T-helper 2 cell (primary cell): ENCODE measurements at regions not wholly inside any gene's neighbourhood (a gene's known extent, or its start where the extent isn't known, plus 50 kb on each side); places are given as distances from the start of the nearest gene placed in this dataset.
"Not testable (repeated sequence)": the region's sequence is repeated elsewhere in the genome, so short reads cannot be mapped to it uniquely, and the experiment has no call there.

Experiments
- DNase-seq, 5 experiments: peaks; one replicate each; pipeline versions ENCODE4 v3.0.0 to v3.0.0-alpha.2; 2012 to 2022

DNA sequence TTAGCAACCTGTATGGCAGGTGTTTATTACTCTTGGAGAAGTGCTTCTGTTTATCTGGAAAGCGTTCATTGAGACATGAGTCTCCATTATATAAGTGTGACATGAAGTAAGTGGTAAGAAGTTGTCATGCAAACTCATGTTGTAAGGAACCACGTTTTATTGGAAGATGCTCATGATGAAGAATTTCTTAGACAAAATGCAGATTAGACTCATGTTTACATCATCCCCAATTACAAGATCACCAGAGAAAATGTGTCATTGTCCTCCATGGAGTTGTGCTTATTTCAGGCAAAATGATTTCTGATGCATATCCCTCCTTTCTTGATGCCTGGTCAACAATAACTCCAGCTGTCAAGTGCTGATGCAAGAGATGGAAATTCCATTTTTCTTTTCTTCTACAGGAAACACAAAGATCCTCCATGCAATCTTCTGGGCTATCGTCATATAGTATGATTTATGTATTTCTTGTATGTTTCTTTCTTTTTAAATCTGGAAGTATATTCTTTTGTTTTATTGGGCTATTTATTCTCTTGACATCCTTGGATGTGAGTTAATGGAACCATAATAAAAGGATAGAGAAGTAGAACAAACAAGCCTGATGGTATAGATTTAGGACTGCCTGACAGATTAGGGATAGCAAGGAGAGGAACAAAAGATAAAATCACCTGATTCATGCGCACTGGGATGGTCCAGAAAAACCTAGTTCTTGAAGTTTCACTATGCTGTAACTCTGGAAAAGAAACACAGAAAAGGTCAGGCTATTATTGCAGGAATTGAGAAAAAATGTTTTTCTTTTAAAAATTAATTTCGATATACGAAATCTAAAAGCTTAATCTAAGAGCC lies 50.7 kb upstream of the DIAPH3 start:
- no peak for DNase-seq

DNA sequence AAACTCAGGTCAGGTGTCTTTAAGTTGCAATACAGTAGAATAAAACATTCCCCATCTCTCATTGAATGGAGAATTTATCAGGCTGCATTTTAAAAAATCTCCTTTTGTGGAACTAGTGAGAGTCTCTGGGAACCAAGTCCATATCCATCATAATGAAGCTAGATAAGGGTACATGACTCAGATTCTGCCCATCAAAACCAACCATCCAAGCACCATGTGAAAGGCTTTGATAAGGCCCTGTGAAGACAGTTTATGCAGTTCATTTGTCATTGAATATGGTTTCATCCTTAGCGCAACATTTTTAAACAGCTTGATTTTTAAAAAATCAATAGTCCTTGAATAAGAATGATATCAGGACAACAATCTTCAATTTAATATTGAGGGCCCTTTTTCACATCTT lies 56.3 kb upstream of the DIAPH3 start:
- no peak for DNase-seq

DNA sequence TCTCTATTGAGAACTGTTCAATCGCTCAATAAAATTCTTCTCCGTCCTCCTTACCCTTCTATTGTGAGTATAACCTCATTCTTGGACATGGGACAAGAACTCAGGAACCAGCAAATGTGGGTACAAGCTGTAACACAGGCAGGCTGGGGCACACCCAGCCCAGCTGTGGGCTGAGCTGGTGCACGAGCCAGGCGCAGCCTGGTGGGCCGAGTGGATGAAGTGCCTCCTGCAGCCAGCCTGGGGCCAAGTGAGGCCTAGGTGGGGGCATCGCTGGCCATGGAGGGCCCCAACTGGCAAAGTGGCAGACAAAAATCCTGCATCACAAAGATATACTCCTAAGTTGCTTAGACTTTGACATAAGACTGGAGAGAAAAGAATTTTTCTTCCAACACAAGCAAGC lies 57.9 kb upstream of the DIAPH3 start:
- no peak for DNase-seq

DNA sequence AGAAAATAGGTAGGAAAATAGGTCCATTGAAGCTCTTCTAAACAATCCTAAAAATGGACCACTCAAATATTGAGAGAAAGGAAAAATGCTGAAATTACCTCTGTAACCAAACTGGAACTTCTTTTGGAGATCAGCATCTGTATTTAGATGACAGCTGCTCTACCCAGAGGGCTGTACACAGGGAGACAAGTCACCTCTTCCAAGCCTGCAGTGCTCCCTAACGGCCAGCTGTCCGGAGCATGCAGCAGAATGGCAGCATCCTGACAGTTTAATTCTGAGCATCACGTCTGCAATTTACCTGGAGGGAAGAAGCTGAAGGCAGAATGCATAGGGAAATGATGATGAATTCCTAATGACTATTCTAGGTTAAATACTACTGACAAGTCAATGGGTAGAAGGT lies 62.8 kb upstream of the DIAPH3 start:
- peak in 1 of 5 experiments; percentile 38 for DNase-seq

DNA sequence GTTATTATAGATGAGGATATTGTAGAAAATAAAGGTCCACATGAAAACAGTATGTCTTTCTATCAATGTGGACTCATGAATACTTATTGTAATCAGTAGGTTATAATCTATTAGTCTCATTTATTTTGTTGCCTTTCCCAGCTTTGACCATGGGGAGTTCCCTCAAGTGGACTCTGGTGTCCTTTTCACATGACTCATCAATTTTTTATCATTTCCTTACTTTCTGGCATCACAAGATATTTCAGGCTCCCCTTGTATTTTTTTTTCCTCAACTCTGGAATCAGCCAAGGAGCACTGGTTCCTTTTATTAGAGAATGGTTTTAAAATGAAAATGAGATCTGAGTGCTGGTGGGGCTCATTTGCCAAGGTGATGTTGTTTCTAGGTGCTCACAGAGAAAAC lies 63.4 kb upstream of the DIAPH3 start:
- no peak for DNase-seq

DNA sequence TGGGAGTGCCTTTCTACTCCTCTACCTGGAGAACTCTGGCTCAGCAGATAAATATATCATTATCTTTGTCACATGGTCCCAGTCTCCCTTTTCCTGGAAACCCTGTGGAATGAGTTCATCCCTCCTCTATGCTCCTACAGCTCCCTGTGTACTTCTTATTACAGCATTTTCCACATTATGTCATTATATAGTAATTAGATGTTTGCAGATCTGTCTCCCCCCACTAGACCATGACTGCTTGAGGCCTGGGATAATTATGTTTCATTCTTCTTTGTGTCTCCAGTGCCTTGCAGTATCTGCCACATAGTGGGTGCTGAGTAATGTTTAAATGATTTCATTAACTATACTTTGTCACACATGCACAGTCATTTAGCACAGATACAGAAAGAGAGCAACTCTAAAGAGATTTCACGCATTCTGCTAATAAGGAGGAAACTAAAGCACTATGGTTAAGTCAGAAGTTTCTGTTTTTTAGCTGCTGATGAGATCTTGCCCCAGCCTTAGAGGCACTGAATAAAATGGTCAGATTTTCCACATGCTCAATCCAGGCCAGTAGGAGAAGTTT lies 66.1 kb upstream of the DIAPH3 start:
- DNase-seq = peak in 1 of 5 experiments; percentile 77

DNA sequence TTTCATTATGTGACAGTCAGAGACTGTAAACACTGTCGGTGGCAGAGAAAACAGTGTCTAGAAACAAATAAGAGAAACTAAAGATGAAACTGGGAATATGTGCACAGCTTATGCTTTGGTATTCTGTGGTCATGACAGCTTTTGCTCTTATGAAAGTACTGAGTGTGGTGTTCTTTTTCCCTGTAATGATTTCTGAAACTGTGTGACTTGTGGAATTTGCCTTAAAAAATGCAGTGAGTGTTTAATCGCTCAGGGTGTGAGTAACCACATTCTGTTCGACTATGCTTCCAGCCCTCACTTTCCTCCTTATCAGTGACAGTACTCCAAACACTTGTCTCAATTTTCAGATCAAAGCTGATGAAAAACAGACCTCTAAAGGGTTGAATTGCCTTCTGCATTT lies 66.9 kb upstream of the DIAPH3 start:
- DNase-seq = peak in 1 of 5 experiments; percentile 74

DNA sequence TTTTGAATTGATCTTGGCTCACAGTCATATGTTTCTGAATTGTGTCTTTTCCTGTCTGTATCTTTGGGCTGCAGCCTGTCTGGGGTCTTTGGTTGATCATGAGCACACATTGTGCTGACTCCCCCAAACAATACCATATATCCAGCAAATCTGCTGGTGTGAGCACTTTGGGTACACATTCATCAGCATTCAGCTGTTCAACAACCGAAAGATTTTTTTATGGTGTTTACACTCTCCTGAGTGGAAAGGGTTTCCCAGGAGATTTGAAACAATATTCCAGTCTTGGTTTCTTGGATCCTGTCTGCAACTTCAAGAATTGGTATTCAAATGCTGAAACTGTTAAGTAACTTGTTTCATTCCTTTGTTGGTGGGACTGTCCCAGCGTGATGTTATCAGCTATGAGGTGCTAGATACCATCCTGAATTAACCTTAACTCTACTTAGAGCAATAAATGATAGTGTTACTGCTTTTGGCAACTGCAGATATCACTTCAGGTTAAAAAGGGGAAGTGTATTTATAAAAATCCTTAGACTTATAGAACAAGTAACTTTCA lies 78.4 kb upstream of the DIAPH3 start:
- peak in 1 of 5 experiments; percentile 11 for DNase-seq

DNA sequence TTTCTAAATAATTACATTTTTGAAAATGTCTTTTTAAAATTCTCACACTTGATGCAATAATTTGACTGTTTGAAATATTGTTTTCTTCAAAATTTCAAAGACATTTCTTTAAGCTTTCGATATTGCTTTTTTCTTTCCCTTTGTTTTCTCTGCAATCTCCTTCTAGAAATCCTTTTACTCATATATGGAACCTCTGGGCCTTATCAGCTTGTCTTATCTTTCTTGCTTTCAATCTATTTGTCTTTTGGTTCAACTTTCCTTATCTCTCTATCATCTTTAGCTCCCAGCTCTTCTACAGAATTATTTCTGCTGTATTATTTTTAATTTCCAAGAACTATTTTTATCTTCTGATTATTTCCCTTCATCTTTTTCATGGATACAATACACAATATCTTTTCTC lies 80.7 kb upstream of the DIAPH3 start:
- peak in 1 of 5 experiments; percentile 84 for DNase-seq

DNA sequence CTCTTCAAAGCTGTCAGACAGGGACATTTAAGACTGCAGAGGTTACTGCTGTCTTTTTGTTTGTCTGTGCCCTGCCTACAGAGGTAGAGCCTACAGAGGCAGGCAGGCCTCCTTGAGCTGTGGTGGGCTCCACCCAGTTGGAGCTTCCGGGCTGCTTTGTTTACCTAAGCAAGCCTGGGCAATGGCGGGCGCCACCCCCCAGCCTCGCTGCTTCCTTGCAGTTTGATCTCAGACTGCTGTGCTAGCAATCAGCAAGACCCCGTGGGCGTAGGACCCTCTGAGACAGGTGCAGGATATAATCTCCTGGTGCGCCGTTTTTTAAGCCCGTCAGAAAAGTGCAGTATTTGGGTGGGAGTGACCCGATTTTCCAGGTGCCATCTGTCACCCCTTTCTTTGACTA lies 87.7 kb upstream of the DIAPH3 start:
- DNase-seq = not testable (repeated sequence)

DNA sequence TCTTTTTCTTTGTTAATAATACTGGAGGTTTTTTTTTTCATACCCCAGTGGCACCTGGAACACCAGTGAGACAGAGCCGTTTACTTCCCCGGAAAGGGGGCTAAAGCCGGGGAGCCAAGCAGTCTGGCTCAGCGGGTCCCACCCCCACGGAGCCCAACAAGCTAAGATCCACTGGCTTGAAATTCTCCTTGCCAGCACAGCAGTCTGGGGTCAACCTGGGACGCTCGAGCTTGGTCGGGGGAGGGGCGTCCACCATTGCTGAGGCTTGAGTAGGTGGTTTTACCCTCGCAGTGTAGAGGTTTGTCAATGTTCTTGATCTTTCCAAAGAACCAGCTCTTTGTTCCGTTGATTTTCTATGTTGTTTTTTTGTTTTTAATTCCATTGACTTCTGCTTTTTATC lies 94.6 kb upstream of the DIAPH3 start:
- no peak for DNase-seq

DNA sequence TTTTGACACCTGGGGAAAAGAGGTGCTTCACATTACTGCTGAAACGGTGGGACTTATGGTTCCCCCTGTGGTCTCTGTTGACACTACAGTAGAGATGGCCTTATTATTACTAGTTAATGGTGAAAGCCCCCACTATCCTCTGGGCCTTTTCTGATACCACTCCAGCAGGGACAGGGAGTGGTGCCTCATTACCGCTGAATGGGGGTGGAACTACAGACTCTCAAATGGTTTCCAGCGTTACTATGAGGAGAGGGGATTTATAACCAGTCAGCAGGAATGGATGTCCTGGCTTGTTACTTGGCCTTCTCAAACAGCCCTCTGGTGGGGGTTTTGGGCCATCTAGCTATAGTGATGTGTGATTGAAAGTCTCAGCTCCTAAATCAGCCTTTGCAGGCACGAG lies 96.7 kb upstream of the DIAPH3 start:
- DNase-seq = no peak

DNA sequence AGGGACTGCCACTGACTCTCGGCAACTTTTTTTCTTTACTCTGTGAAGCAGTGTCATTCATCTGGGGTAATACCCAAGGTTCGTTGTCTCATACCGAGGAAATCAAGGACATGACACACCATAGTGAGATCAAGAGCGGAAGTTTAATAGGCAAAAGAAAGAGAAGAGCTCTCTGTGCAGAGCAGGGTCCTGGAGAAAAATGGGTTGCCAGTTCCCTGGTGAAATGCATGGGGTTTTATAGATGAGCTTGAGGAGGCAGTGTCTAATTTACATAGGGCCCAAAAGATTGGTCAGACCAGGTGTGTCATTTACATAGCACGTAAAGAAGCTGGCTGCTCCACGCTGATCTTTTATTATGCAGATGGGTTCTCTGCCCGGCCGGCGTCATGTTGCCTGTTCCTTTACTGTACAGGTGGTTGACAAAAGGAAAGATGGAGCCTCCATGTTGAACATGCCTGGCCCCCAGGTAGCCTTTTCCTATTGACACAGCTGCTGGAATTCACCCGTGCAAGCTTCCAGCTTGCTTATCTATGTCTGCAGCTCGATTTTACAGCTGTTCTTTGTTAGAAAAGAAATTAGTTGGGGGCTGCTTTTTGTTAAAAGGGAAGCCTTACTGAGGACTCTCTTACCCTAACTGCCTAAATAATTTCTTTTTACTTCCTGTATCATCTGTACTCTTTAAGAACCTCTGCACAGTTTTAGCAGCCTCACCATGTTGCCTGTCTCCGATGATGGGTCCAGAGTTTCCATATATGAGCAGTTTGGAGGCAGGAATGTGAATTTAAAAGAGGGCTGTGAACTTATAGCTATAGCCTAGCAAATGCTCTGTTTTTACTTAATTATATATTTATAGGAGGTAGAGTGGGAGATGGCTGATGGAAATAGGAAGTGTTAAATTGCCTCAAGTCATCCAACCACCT lies 98.0 kb upstream of the DIAPH3 start:
- DNase-seq = no peak

DNA sequence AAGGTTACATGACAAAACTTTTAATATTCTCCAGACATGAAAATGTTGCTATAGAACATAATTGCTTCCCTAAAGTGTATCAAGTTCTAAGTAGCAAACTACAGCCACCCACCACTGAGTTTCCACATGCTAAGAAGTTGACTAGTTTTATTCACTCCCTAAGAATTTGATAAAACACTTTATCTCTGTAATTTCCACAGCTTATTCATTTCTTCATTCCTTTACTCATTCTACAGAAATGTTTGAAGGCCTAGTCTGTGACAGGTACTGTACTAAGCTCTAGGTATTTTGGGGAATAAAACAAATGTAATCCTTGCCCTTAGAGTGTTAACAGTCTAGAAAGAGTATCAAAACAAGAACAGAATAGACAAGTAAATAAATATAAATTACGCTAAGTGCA lies 101.8 kb upstream of the DIAPH3 start:
- no peak for DNase-seq

DNA sequence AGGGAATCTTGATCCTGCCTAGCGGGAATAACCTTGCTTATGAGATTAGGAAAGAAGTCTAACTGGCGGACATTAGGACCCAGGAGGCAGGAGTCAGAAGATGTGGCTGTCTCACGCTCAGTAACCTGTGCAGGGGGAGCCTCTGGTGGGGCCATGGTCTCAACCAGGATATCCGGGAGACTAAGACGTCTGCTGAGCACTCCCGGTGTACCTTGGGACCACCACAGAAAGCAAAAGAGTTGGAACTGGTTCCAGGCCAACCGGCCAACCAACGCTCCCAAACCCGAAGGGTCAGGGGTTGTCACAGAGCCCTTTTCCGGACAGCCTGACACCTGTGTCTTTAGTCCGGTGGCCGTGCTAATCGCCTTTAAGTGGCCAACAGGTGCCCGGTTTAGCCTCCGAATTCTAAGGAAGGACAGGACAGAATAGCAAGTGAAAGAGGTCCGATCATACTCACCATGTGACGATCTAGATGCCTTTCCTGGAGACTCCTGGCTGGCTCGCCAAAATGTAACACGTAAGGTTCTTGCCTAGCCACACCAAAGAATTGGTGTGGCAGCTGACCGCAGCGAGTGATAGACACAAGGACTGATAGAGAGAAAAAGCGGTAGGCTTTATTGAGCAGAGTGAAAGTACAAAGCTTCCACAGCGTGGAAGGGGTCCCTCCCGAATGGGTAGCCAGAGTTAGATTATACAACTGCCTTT lies 103.9 kb upstream of the DIAPH3 start:
- DNase-seq = peak in 2 of 5 experiments; percentile 44 to 55

DNA sequence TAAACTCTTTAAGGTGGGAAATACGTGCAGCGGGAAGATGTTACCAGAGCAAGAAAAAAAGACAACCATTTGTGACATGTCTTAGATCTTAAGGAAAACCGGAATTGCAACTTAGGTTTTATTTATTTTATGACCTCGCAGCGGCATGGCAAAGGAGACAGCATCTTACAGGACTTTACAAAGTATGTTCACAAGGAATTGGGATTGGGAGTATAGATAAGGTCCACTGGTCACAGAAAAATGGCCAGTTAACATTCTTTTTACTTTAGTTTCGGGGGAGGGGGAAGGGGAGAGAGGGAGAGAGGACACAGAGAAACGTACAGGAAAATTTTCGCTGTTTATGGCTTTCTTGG lies 104.5 kb upstream of the DIAPH3 start:
- DNase-seq = no peak

DNA sequence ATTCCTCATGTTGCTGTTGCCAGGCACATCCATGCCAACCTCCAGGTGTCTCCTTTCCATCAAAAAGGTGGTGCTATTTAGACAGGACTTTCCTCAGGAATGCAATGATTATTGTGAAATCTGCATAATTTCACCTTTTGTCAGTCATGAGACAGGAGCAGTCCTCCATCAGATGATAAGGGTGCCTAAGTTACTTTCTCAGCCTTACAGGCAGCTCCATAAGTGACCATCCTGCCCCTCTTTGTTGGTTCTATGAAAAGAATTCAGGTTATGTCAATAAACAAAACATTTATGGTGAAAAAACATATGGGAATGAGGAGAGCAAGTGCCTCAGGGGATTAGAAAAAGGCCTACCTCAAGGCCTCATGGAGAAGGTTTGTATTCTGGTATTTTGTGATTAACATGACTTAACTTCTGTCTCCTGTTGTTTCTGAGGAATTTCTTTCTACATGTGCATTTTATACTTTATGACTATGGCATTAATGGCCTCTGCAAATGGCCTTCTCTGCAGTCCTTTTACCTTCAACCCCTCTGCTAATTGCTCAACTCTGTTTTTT lies 110.3 kb upstream of the DIAPH3 start:
- no peak for DNase-seq

DNA sequence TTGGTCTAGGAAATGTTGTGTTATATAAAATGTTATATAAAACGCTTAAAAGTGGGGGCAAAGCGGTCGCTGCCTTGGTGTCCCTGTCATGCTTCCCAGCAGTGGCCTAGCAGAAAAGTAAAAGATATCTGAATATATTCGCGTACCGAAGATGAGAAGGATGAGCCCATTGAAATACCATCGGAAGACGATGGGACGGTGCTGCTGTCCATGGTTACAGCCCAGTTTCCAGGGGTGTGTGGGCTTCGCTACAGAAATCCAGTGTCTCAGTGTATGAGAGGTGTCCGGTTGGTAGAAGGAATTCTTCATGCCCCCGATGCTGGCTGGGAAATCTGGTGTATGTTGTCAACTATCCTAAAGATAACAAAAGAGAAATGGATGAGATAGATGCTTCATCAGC lies 110.9 kb upstream of the DIAPH3 start:
- DNase-seq = no peak

DNA sequence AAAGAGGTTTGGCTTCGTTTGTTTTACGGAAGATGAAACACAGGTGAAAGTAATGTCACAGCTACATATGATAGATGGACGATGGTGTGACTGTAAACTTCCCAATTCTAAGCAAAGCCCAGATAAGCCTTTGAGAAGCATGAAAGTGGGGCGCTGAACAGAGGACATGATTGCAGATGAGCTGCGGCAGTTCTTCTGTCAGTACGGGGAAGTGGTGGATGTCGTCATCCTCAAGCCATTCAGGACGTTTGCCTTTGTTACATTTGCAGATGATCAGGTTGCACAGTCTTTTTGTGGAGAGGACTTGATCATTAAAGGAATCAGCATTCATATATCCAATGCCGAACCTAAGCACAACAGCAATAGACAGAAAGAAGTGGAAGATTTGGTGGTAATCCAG lies 111.5 kb upstream of the DIAPH3 start:
- DNase-seq = no peak

DNA sequence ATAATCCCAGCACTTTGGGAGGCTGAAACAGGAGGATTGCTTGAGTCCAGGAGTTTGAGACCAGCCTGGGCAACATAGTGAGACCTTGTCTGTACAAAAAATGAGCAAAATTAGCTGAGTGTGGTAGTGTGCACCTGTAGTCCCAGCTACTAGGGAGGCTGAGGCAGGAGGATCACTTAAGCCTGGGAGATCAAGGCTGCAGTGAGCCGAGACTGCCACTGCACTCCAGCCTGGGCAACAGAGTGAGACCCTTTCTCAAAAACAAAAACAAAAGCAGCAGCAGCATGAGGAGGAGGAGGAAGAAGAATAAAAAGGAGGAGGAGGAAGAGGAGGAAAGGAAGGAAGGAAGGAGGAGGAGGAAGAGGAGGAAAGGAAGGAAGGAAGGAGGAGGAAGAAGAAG lies 116.5 kb upstream of the TDRD3 start:
- DNase-seq = not testable (repeated sequence)

DNA sequence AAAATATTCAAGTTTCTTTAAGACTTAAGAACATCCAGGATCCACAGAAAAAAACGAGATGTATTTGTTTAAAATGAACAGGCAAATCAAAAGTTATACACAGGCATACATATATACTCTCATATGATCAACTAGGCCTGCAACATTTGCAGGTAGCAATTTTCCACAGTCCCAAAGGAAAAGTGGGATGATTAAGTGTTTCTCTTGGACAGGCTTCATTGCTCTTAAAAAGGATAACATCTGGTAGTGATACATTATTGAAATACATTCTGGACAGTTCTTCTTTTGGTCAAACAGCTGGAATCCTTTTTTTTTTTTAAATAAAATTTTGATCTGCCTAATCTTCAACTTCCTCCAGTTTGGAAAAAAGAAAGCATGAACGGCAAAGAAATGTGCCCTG lies 114.8 kb upstream of the TDRD3 start:
- no peak for DNase-seq

DNA sequence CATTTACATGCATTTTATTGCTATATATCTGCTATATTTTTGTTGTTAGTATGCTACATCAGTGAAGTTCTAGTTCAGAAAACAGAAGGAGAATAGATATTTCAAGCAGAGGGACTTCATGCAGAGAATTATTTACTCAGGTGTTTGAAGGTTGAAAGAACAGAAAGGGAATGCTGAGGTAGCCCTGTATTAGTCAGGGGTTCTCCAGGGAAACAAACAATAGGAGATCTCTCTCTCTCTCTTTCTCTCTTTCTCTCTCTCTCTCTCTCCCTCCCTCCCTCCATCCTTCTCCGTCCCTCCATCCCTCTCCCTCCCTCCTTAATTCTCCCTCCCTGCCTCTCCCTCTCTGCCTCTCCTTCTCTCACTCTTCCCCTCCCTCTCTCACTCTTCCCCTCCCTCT lies 114.3 kb upstream of the TDRD3 start:
- no peak for DNase-seq
